SKM-1 (cell line): ENCODE measurements at regions not wholly inside any gene's neighbourhood (a gene's known extent, or its start where the extent isn't known, plus 50 kb on each side); places are given as distances from the start of the nearest gene placed in this dataset.

ENCODE experiments used
- DNase-seq: peaks from one replicate; lab custom pipeline; 2025; ENCODE audit not compliant: unreplicated experiment; lab: John Stamatoyannopoulos, UW

- no peak for DNase-seq
Observed at GRCh38 chr10:131747251-131747650, 153.6 kb upstream of the PPP2R2D start.

- DNase-seq, result no peak
Observed at GRCh38 chr10:131747791-131748190, 153.0 kb upstream of the PPP2R2D start.

- DNase-seq, result no peak
Observed at GRCh38 chr10:131748191-131748590, 152.6 kb upstream of the PPP2R2D start.

GRCh38 chr10:131748831-131749766, 151.7 kb upstream of the PPP2R2D start:
- no peak for DNase-seq

- no peak for DNase-seq
Observed at GRCh38 chr10:131749767-131750142, 151.1 kb upstream of the PPP2R2D start.

- DNase-seq, result no peak
Observed at GRCh38 chr10:131750171-131750895, 150.5 kb upstream of the PPP2R2D start.

GRCh38 chr10:131750973-131751826, 149.6 kb upstream of the PPP2R2D start:
- DNase-seq, result no peak

- no peak for DNase-seq
Observed at GRCh38 chr10:131751827-131752775, 148.7 kb upstream of the PPP2R2D start.

- DNase-seq, result no peak
Observed at GRCh38 chr10:131753336-131753735, 147.5 kb upstream of the PPP2R2D start.

- DNase-seq, result no peak
Observed at GRCh38 chr10:131755200-131755599, 145.6 kb upstream of the PPP2R2D start.

GRCh38 chr10:131757285-131758058, 143.3 kb upstream of the PPP2R2D start:
- no peak for DNase-seq

GRCh38 chr10:131758062-131758938, 142.5 kb upstream of the PPP2R2D start:
- DNase-seq, result no peak

GRCh38 chr10:131758939-131759301, 141.9 kb upstream of the PPP2R2D start:
- DNase-seq, result no peak

GRCh38 chr10:131759347-131759746, 141.5 kb upstream of the PPP2R2D start:
- no peak for DNase-seq

GRCh38 chr10:131760416-131761166, 140.2 kb upstream of the PPP2R2D start:
- no peak for DNase-seq

- no peak for DNase-seq
Observed at GRCh38 chr10:131762789-131763696, 137.8 kb upstream of the PPP2R2D start.

GRCh38 chr10:131764929-131765328, 135.9 kb upstream of the PPP2R2D start:
- no peak for DNase-seq
